GM12878 (cell line): ENCODE measurements at regions not wholly inside any gene's neighbourhood (a gene's known extent, or its start where the extent isn't known, plus 50 kb on each side); places are given as distances from the start of the nearest gene placed in this dataset.
"Not testable (repeated sequence)": the region's sequence is repeated elsewhere in the genome, so short reads cannot be mapped to it uniquely, and the experiment has no call there.

ENCODE experiments used
- SUPT20H ChIP-seq: IDR thresholded peaks from 2 replicates; pipeline ENCODE4 v1.6.1; 2011; ENCODE audit warnings: low read depth, mild to moderate bottlenecking, low read length, moderate library complexity, borderline replicate concordance; ENCODE audit not compliant: control insufficient read depth
- TCF12 ChIP-seq: IDR thresholded peaks from 2 replicates; pipeline ENCODE4 v1.6.1; 2011; ENCODE audit warnings: low read depth, mild to moderate bottlenecking, low read length

GRCh38 chr6:155627722-155628212, 172.1 kb upstream of the NOX3 start:
- not testable (repeated sequence) for TF ChIP-seq SUPT20H, TCF12
